Pancreas (tissue), 10 donors: ENCODE measurements at regions not wholly inside any gene's neighbourhood (a gene's known extent, or its start where the extent isn't known, plus 50 kb on each side); places are given as distances from the start of the nearest gene placed in this dataset.

Source experiments
- ATAC-seq, 4 donors: fragments of 200-7000 bp; cut with Tn5 transposase; one replicate each; pipeline versions ENCODE4 v1.8.0 to v1.9.1; 2020; ENCODE audit warnings: mild to moderate bottlenecking in 4 of 4, moderate library complexity in 4 of 4
- DNase-seq, 6 donors: peaks; one replicate each; pipeline ENCODE4 v3.0.0-alpha.2; 2020
- FAIRE-seq: peaks from 2 replicates; lab custom pipeline; 2012; peaks lifted over from hg19 to GRCh38; lab: Jason Lieb, UNC
- H3K27ac ChIP-seq, 4 donors: fragments of 200-600 bp; sonication (generic); 1 replicate in 3 of 4; 2 replicates in 1 of 4; pipeline versions ENCODE4 v1.5.0 to v1.8.0; 2020
- H3K27me3 ChIP-seq, 4 donors: fragments of 200-600 bp; one replicate each; pipeline ENCODE4 v1.8.0; 2021
- H3K36me3 ChIP-seq, 3 donors: fragments of 200-600 bp; sonication (generic) in 1 of 3; one replicate each; pipeline versions ENCODE4 v1.5.0 to v1.8.0; 2020 to 2021
- H3K4me1 ChIP-seq, 3 donors: fragments of 200-600 bp; one replicate each; pipeline ENCODE4 v1.8.0; 2021
- H3K4me3 ChIP-seq, 4 donors: fragments of 200-600 bp; sonication (generic) in 2 of 4; one replicate each; pipeline versions ENCODE4 v1.5.0 to v1.8.0; 2020 to 2021
- H3K9me3 ChIP-seq, 4 donors: fragments of 200-600 bp; one replicate each; pipeline ENCODE4 v1.8.0; 2021
- CTCF ChIP-seq, 4 donors: fragments of 200-600 bp; sonication (generic) in 3 of 4; IDR thresholded peaks; one replicate each; pipeline versions ENCODE4 v1.5.0 to v1.8.0; 2021; ENCODE audit warnings: antibody characterized with exemption in 4 of 4
- WGBS, 2 donors: extraction: QIAGEN DNeasy Blood & Tissue Kit; methylation state at CpG; one replicate each; pipeline ENCODE4 v1.1.7; 2013; 5-methylcytosine and 5-hydroxymethylcytosine counted together
- intact Hi-C, 3 donors: fragments of 100-400 bp; cut with DNase I; formaldehyde crosslinking; loops; one replicate each; pipeline versions ENCODE4 v1.11.1 to v1.14.2; 2022
- donor health status: healthy with polysubstance abuse.
- donor health status: DM: no; HTN: no; CAD: no; lungs with moderate emphysema.
- donor health status: DM: no; HTN: no; CAD: no.
- donor health status: control.
- donor health status: control.
- donor health status: Bipolar disorder and iron deficiency.
- donor health status: DM: yes; HTN: yes; CAD: no.
- donor health status: DM: no; HTN: no; CAD: no.
- donor health status: DM: no; HTN: no; CAD: no.
- donor health status: DM: yes; HTN: yes; CAD: no.

GRCh38 chr12:115205755-115206308 lies 521.9 kb upstream of the TBX3 start:
- H3K4me1 ChIP-seq = no peaks in the 10 kb centered on the region
- H3K27ac ChIP-seq = no peak overlapping the region
- WGBS, 2 donors = 46 to 51% methylated on average over 6 of the region's 6 CpGs
- ATAC-seq (no peak), DNase-seq (no peak), FAIRE-seq (no peak)
- H3K4me3 ChIP-seq = no peak overlapping the region
- TF ChIP-seq CTCF (IDR thresholded peaks at IDR 0.05) = no peak
- no peaks in the 10 kb centered on the region for H3K36me3 ChIP-seq
- H3K9me3 ChIP-seq = no peaks in the 10 kb centered on the region
- H3K27me3 ChIP-seq = no peaks in the 10 kb centered on the region
- intact Hi-C loops = no loop called here

GRCh38 chr12:115204957-115205754 lies 521.2 kb upstream of the TBX3 start:
- no peak overlapping the region for H3K27ac ChIP-seq
- FAIRE-seq = no peak
- no peak for ATAC-seq
- TF ChIP-seq CTCF (IDR thresholded peaks at IDR 0.05) = no peak
- H3K36me3 ChIP-seq = no peaks in the 10 kb centered on the region
- no peak for DNase-seq
- no peaks in the 10 kb centered on the region for H3K9me3 ChIP-seq
- intact Hi-C loops = no loop called here
- no peaks in the 10 kb centered on the region for H3K27me3 ChIP-seq
- H3K4me1 ChIP-seq = no peaks in the 10 kb centered on the region
- WGBS, 2 donors = 65 to 67% methylated on average over 10 of the region's 10 CpGs
- H3K4me3 ChIP-seq = no peak overlapping the region

GRCh38 chr12:115203701-115204100 lies 519.7 kb upstream of the TBX3 start:
- Histone ChIP-seq H3K4me1 (no peaks in the 10 kb centered on the region), H3K36me3 (no peaks in the 10 kb centered on the region), H3K9me3 (no peaks in the 10 kb centered on the region), H3K27ac (no peak overlapping the region), H3K27me3 (no peaks in the 10 kb centered on the region), H3K4me3 (no peak overlapping the region)
- WGBS, 2 donors = 30 to 50% methylated on average over 2 of the region's 2 CpGs
- intact Hi-C loops = no loop called here
- ATAC-seq (no peak), DNase-seq (no peak), FAIRE-seq (no peak)
- TF ChIP-seq CTCF (IDR thresholded peaks at IDR 0.05) = no peak

GRCh38 chr12:115201966-115202365 lies 518.0 kb upstream of the TBX3 start:
- H3K4me1 ChIP-seq = no peaks in the 10 kb centered on the region
- FAIRE-seq (no peak), DNase-seq (no peak), ATAC-seq (no peak)
- no peak for TF ChIP-seq CTCF (IDR thresholded peaks at IDR 0.05)
- no peaks in the 10 kb centered on the region for H3K9me3 ChIP-seq
- 53 to 65% methylated on average over 3 of the region's 3 CpGs for WGBS, 2 donors
- no peak overlapping the region for H3K4me3 ChIP-seq
- H3K27me3 ChIP-seq = no peaks in the 10 kb centered on the region
- no peaks in the 10 kb centered on the region for H3K36me3 ChIP-seq
- intact Hi-C loops = no loop called here
- no peak overlapping the region for H3K27ac ChIP-seq

GRCh38 chr12:115199831-115200230 lies 515.9 kb upstream of the TBX3 start:
- Histone ChIP-seq H3K9me3 (no peaks in the 10 kb centered on the region), H3K36me3 (no peaks in the 10 kb centered on the region), H3K4me1 (no peaks in the 10 kb centered on the region), H3K4me3 (no peak overlapping the region), H3K27me3 (no peaks in the 10 kb centered on the region), H3K27ac (no peak overlapping the region)
- ATAC-seq (no peak), DNase-seq (no peak), FAIRE-seq (no peak)
- 72 to 76% methylated on average over 1 of the region's 1 CpG for WGBS, 2 donors
- TF ChIP-seq CTCF (IDR thresholded peaks at IDR 0.05) = no peak
- intact Hi-C loops = no loop called here
